Fibroblast of upper back skin (primary cell): ENCODE measurements at regions not wholly inside any gene's neighbourhood (a gene's known extent, or its start where the extent isn't known, plus 50 kb on each side); places are given as distances from the start of the nearest gene placed in this dataset.

Experiments used
- DNase-seq: peaks from one replicate; pipeline ENCODE4 v3.0.0-alpha.2; 2013

GRCh38 chr14:22476887-22477286 lies 112.1 kb downstream of the DAD1 start:
- DNase-seq = no peak

- no peak for DNase-seq
These were observed 112.8 kb downstream of the DAD1 start for GRCh38 chr14:22476005-22476751.

GRCh38 chr14:22475381-22475780 lies 113.6 kb downstream of the DAD1 start:
- no peak for DNase-seq

GRCh38 chr14:22474730-22475351 lies 114.2 kb downstream of the DAD1 start:
- peak; percentile 59 for DNase-seq

- DNase-seq = peak; percentile 54
These were observed 115.8 kb downstream of the DAD1 start for GRCh38 chr14:22472935-22473854.

GRCh38 chr14:22472466-22472865 lies 116.6 kb downstream of the DAD1 start:
- no peak for DNase-seq

- DNase-seq = peak; percentile 61
These were observed 117.4 kb downstream of the DAD1 start for GRCh38 chr14:22471545-22472121.

- DNase-seq = no peak
These were observed 119.3 kb downstream of the DAD1 start for GRCh38 chr14:22469538-22470303.

GRCh38 chr14:22468830-22469229 lies 120.2 kb downstream of the DAD1 start:
- no peak for DNase-seq

- peak; percentile 34 for DNase-seq
These were observed 122.5 kb downstream of the DAD1 start for GRCh38 chr14:22466491-22466890.

GRCh38 chr14:22465201-22465840 lies 123.7 kb downstream of the DAD1 start:
- peak; percentile 56 for DNase-seq

- no peak for DNase-seq
These were observed 124.4 kb downstream of the DAD1 start for GRCh38 chr14:22464422-22465142.

GRCh38 chr14:22463763-22464173 lies 125.3 kb downstream of the DAD1 start:
- DNase-seq = no peak

GRCh38 chr14:22462923-22463322 lies 126.1 kb downstream of the DAD1 start:
- DNase-seq = no peak

GRCh38 chr14:22460461-22461195 lies 128.4 kb downstream of the DAD1 start:
- DNase-seq = no peak

- no peak for DNase-seq
These were observed 130.3 kb downstream of the DAD1 start for GRCh38 chr14:22458737-22459136.

GRCh38 chr14:22456998-22457594 lies 131.9 kb downstream of the DAD1 start:
- no peak for DNase-seq

GRCh38 chr14:22456421-22456820 lies 132.6 kb downstream of the DAD1 start:
- DNase-seq = no peak

- DNase-seq = no peak
These were observed 136.7 kb downstream of the DAD1 start for GRCh38 chr14:22452330-22452729.

GRCh38 chr14:22450266-22450665 lies 138.8 kb downstream of the DAD1 start:
- DNase-seq = no peak
